DOHH2 (cell line): ENCODE measurements at regions not wholly inside any gene's neighbourhood (a gene's known extent, or its start where the extent isn't known, plus 50 kb on each side); places are given as distances from the start of the nearest gene placed in this dataset.

ENCODE experiments used
- CTCF ChIP-seq: fragments of 200-600 bp; sonication (generic); IDR thresholded peaks from one replicate; pipeline ENCODE4 v1.5.1; 2014; ENCODE audit warnings: antibody characterized with exemption, mild to moderate bottlenecking, low read depth, low read length; ENCODE audit not compliant: poor library complexity, severe bottlenecking
- EZH2phosphoT487 ChIP-seq: fragments of 200-600 bp; sonication (generic); IDR thresholded peaks from 2 replicates; pipeline ENCODE4 v1.6.1; 2017; ENCODE audit warnings: borderline replicate concordance, mild to moderate bottlenecking, antibody characterized with exemption, low read length, moderate library complexity, mixed read lengths

- TF ChIP-seq CTCF: no peak
- TF ChIP-seq EZH2phosphoT487: no peak
Observed at GRCh38 chr6:150543178-150543577, 56.5 kb upstream of the PLEKHG1 start.
